UCSD-AML1 (cell line): ENCODE measurements at regions not wholly inside any gene's neighbourhood (a gene's known extent, or its start where the extent isn't known, plus 50 kb on each side); places are given as distances from the start of the nearest gene placed in this dataset.

Experiments
- DNase-seq: peaks from one replicate; lab custom pipeline; 2025; ENCODE audit not compliant: unreplicated experiment; lab: John Stamatoyannopoulos, UW

GRCh38 chr13:80284290-80284689 lies 56.6 kb downstream of the SPRY2 start:
- DNase-seq: no peak

DNA sequence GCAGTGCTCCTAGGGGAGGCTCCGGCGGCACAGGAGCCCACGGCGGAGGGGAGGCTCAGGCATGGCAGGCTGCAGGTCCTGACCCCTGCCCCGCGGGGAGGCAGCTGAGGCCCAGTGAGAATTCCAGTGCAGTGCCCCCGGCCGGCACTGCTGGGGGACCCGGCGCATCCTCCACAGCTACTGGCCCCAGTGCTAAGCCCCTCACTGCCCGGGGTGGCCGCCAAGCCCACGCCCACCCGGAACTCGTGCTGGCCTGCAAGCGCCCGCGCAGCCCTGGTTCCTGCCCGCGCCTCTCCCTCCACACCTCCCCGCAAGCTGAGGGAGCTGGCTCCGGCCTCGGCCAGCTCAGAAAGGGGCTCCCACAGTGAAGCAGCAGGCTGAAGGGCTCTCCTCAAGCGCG lies 62.2 kb downstream of the SPRY2 start:
- DNase-seq: no peak

DNA sequence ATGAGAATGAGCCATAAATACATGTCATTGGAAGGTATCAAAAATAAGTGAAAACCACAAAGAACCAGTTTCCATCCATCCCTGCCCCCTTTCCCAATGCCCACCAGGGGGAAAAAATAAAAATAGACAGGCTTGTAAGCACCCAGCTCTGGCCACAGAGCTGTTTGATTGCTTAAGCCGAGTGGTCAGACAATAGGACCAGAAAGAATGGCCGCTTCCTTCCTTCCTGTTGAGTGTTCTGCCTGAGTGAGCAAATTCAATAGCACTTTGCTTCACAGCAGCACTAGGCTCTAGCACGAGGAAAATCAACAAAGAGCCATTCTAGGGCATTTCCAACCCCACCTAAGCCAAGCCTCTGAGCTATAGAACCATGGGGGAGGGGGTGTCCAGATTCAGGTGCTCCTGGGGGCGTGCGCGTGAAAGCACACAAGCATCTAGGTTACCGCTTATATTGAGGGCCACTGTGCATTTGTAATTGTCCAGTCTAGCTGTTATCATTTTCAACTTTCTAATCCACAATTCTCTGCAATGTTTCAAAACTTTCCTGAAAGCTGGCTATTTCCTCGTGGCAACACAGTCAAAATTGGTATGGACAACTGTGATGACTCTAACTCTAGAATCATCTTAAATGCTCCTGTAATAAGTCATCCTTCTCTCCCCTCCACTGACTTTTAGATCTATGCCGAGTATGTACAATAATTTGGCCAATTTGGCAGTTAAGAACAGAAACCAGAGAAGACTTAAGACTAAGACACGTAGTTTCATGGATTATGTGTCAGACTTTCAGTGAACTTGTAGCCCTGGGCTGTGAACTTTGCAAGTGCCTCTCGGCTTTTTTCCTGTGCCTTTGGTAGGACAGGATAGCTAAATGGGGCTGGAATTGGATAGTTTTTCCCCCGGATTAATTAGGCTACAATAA lies 64.3 kb downstream of the SPRY2 start:
- DNase-seq: peak; percentile 49

DNA sequence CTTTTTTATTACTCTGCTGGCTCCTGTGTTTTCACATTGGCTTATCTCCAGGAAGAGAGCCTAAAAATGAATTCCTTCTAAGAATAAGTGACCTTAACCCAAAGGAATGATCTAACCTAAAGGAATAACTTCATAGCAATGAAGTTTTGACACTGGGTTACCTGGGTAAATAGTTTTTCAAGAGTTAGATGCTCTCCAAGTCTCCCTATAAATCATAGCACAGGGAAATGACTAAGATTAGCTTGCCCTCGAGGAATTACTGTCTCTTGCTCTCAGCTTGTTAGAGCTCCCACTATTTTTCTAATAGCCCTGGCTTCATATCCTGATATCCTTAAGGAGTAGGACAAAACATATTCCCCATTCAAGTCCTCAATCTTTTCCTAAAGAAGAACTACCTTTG lies 66.3 kb downstream of the SPRY2 start:
- no peak for DNase-seq

DNA sequence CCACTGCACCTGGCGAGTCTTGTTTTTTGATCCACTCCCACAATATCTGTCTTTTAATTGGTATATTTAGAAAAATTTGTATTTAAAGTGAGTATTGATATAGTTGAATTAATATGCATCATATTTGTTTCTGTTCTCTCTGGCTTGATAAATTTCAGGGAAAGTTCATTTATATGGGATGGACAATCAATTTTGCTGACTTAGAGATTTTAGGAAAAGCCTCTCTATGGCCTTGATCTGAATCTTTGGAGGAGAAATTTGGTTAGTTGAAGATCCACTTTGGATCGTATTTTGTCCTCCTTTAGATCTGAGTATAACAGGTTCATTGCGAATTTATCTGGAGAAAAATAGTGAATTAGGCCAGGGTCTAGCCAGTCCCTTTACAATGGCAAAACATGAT lies 67.2 kb downstream of the SPRY2 start:
- no peak for DNase-seq

DNA sequence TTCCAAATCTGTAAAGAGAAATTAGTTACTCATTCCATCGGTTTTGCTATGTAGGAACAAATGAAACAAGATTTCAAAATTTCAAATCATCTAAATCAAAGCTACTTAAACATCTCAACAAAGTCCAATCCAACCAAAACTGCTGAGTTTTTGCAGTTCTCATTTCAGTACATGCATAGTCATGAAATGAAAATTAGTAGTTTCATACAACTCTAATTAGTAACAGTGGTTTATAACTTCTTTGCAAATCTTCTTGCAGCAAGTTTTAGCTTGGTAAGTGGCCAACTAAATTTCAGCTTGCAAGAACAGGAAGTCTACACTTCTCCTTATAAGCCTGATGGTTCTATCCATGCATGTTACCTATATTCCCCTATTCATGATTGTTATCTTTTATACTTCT lies 75.6 kb downstream of the SPRY2 start:
- no peak for DNase-seq

- no peak for DNase-seq
These were observed 77.0 kb downstream of the SPRY2 start for GRCh38 chr13:80263745-80264513.

- peak; percentile 40 for DNase-seq
These were observed 78.8 kb downstream of the SPRY2 start for GRCh38 chr13:80262051-80262695.

- no peak for DNase-seq
These were observed 81.8 kb downstream of the SPRY2 start for GRCh38 chr13:80259159-80259558.

DNA sequence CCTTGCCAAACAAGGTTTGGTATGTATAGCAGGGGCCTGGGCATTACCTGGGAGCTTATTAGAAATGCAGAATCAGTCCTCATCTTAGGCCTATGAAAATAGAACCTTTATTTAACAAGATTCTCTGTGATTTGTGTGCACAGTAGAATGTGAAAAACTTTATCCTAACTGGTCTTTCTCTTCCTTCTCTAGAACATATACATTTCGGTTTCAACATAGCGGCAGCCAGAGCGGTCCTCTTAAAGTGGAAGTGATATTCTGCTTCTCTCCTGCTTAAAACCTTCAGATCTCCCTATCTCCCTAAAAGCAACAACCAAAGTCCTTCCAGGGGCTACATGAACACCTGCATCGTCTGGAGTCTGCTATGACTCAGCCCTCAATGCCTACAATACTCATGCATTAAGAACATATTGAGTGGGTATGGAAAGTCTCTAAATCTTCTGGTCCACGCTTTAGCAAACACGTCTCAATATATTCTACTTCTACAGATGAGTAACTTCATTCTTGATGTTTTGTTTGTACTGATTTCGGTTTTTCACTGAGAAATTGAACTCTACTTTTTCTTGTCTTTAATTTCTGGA lies 84.5 kb downstream of the SPRY2 start:
- no peak for DNase-seq

GRCh38 chr13:80255946-80256345 lies 85.0 kb downstream of the SPRY2 start:
- DNase-seq: no peak

DNA sequence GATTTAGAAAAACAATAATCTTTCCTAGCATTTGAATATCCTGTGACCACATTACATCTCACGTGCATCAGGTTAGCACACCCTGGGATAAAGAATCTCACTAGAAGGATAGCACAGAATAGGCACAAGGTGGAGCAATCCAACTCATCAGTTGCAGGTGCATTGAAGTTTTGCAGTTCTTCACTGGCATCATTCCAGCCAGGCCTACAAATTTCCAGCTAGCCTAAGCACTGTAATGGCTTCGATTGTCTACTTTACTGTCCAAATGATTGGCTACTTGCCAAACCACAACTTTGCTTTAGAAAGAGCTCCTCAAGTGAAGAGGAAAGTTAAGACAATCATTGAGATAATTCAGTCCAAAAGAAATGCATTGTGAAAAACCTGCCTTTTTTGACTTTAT lies 89.5 kb downstream of the SPRY2 start:
- DNase-seq: no peak

GRCh38 chr13:80250213-80250810 lies 90.6 kb downstream of the SPRY2 start:
- no peak for DNase-seq

DNA sequence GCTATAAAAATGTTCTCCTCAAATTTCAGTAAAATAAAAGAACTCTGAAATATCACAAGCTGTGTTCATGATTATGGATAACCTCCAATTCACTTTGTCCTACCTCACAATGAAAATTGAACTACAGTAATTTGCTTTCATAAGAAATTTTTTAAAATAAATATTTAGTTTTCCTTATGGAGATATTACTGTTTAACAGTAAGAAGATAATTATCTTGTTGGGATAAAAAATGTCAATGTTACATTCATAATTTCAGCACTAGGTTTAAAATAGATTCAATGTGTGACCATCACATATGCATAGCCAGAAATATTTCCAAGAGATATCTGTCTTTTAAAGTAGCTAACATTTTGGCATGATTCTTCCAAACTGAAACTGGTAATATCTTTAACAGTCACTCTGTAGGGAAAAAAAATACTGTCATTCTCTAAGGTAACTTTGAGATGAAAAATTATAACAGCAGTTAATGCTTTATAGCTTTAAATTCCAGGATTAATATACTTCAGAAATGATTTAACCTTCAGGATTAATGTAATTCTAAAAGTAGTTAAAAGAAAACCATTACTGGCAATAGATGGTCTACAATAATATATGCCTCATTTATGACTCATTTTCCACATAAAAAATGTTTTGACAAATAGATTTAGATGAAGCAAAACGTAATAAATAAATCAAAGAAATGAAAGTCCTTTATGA lies 91.3 kb downstream of the SPRY2 start:
- DNase-seq: no peak

DNA sequence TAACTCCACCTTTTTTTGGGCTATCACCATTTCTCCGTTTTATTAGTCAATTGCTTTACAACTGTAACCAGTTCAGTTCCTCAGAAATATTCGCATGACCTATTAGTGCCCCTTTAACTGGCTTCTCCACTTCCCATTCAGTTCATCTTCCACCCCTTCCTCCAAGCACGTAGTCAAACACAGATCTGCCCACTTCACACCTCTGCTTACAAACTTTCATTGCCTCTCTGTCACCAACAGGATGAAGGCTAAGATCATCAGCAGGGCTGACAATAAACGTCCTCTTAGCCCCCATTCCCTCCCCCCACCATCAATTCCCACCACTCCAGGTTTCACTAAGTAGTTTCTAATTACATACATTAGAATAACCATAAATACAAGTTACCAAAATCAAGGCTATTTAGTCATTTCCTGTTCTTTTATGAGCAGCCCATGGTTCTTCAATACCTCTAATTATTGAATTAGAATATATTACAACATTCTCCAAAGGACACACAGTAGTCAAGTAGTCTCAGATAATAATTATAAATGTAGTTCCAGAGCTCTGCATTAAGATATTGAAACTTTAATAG lies 95.7 kb downstream of the SPRY2 start:
- no peak for DNase-seq

DNA sequence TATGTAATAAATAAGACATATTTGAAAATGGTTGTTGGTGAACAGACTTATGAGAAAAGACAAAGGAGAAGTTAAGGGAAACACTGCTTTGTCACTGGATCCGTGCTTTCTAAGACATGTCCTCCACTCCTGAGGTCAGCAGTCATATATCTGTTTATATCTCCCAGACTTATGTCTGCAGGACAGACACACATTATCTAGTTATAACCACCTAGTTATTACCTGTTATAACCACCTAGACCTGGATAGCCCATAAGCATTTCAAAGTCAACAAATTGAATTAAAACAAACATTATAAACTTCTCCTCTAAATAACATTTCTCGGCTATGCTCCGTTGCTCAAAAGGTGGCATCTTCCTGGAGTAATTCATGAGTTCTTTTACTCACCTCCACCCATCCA lies 96.4 kb downstream of the SPRY2 start:
- DNase-seq: no peak

DNA sequence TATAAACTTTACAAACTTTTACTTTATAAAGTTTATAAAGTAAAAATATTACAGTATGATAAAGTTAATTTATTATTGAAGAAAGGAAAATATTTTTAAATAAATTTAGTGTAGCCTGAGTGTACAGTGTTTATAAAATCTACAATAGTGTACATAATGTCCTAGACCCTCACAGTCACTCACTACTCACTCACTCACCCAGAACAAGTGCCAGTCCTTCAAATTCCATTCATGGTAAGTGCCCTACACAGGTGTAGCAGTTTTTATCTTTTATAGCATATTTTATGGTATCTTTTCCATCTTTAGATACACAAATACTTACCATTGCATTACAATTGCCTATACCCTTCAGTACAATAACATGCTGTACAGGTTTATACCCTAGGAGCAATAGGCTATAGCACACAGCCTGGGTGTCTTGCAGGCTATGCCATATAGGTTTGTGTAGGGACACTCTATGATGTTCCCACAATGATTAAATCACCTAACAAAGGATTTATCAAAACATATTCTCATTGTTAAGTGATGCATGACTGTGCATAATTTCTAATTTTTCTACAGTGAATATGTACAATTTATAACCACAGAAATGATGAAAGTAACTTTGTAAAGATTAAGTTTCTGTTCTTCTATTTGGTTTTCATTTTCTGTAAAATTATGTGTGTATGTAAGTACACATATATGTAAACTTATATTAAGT lies 98.0 kb downstream of the SPRY2 start:
- no peak for DNase-seq

GRCh38 chr13:80239571-80240255 lies 101.2 kb downstream of the SPRY2 start:
- no peak for DNase-seq

DNA sequence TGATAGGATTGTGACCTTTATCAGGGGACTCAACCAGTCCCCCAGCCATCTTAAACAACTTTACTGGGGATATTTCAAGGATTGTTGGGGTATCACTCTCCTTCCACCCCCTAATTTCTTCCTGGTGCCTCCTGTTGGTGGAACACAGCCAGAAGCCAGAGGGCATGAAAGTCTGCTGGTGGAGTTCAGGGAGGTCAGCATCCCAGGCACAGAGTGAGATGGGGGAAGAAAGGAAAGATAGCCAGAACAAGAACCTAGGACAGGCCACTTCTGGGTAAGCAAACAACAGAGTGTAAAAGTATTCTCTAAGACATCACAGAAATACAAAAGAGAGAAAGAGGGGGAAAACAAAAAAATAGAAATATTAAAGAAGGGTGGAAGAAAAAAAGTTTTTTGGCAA lies 101.8 kb downstream of the SPRY2 start:
- DNase-seq: no peak
